ENCODE measurements at regions not wholly inside any gene's neighbourhood (a gene's known extent, or its start where the extent isn't known, plus 50 kb on each side); places are given as distances from the start of the nearest gene placed in this dataset.

GRCh38 chr5:165642366-165642765 is 2136.9 kb downstream of the MAT2B start:
- Mint-ChIP-seq H3K27ac (no peak overlapping the region), H3K4me1 (no peaks in the 10 kb centered on the region), H3K9me3 (no peaks in the 10 kb centered on the region), H3K27me3 (no peaks in the 10 kb centered on the region), H3K4me3 (no peak overlapping the region), H3K36me3 (no peaks in the 10 kb centered on the region)

GRCh38 chr5:165665735-165666400 is 2160.4 kb downstream of the MAT2B start:
- no peak overlapping the region for H3K27ac Mint-ChIP-seq
- no peaks in the 10 kb centered on the region for H3K36me3 Mint-ChIP-seq
- H3K9me3 Mint-ChIP-seq: peaks cover 7% of the 10 kb centered on the region
- H3K27me3 Mint-ChIP-seq: no peaks in the 10 kb centered on the region
- no peak overlapping the region for H3K4me3 Mint-ChIP-seq
- no peaks in the 10 kb centered on the region for H3K4me1 Mint-ChIP-seq

GRCh38 chr5:165673499-165673898 is 2168.1 kb downstream of the MAT2B start:
- H3K4me1 Mint-ChIP-seq: no peaks in the 10 kb centered on the region
- H3K36me3 Mint-ChIP-seq: no peaks in the 10 kb centered on the region
- no peak overlapping the region for H3K27ac Mint-ChIP-seq
- H3K4me3 Mint-ChIP-seq: no peak overlapping the region
- H3K27me3 Mint-ChIP-seq: no peaks in the 10 kb centered on the region
- peaks cover 6% of the 10 kb centered on the region for H3K9me3 Mint-ChIP-seq

- no peaks in the 10 kb centered on the region for H3K27me3 Mint-ChIP-seq
- no peaks in the 10 kb centered on the region for H3K36me3 Mint-ChIP-seq
- no peaks in the 10 kb centered on the region for H3K4me1 Mint-ChIP-seq
- H3K9me3 Mint-ChIP-seq: peaks cover 10% of the 10 kb centered on the region
- no peak overlapping the region for H3K27ac Mint-ChIP-seq
- H3K4me3 Mint-ChIP-seq: no peak overlapping the region
These were observed 2190.4 kb downstream of the MAT2B start for GRCh38 chr5:165695796-165696195.

GRCh38 chr5:165705960-165706359 is 2200.5 kb downstream of the MAT2B start:
- Mint-ChIP-seq H3K9me3 (no peaks in the 10 kb centered on the region), H3K36me3 (no peaks in the 10 kb centered on the region), H3K27ac (no peak overlapping the region), H3K4me3 (no peak overlapping the region), H3K4me1 (no peaks in the 10 kb centered on the region), H3K27me3 (no peaks in the 10 kb centered on the region)

- Mint-ChIP-seq H3K27me3 (no peaks in the 10 kb centered on the region), H3K4me3 (no peak overlapping the region), H3K9me3 (no peaks in the 10 kb centered on the region), H3K4me1 (no peaks in the 10 kb centered on the region), H3K36me3 (no peaks in the 10 kb centered on the region), H3K27ac (no peak overlapping the region)
These were observed 2206.6 kb downstream of the MAT2B start for GRCh38 chr5:165712011-165712410.

GRCh38 chr5:165714598-165714997 is 2209.2 kb downstream of the MAT2B start:
- Mint-ChIP-seq H3K27me3 (no peaks in the 10 kb centered on the region), H3K27ac (no peak overlapping the region), H3K9me3 (peaks cover 8% of the 10 kb centered on the region)

GRCh38 chr5:165720901-165721300 is 2215.5 kb downstream of the MAT2B start:
- H3K27me3 Mint-ChIP-seq: no peaks in the 10 kb centered on the region
- H3K27ac Mint-ChIP-seq: no peak overlapping the region
- no peaks in the 10 kb centered on the region for H3K36me3 Mint-ChIP-seq
- H3K9me3 Mint-ChIP-seq: peaks cover 8% of the 10 kb centered on the region
- no peak overlapping the region for H3K4me3 Mint-ChIP-seq
- no peaks in the 10 kb centered on the region for H3K4me1 Mint-ChIP-seq

More at GRCh38 chr5:165714598-165714997, 2209.2 kb downstream of the MAT2B start:
- Mint-ChIP-seq H3K36me3 (no peaks in the 10 kb centered on the region), H3K4me1 (no peaks in the 10 kb centered on the region), H3K4me3 (no peak overlapping the region)

GRCh38 chr5:165722401-165722800 is 2217.0 kb downstream of the MAT2B start:
- Mint-ChIP-seq H3K36me3 (no peaks in the 10 kb centered on the region), H3K9me3 (peaks cover 8% of the 10 kb centered on the region), H3K4me3 (no peak overlapping the region), H3K27ac (no peak overlapping the region), H3K4me1 (no peaks in the 10 kb centered on the region), H3K27me3 (no peaks in the 10 kb centered on the region)

GRCh38 chr5:165723931-165724330 is 2218.5 kb downstream of the MAT2B start:
- peaks cover 6% of the 10 kb centered on the region for H3K9me3 Mint-ChIP-seq
- no peaks in the 10 kb centered on the region for H3K36me3 Mint-ChIP-seq

GRCh38 chr5:165728425-165728824 is 2223.0 kb downstream of the MAT2B start:
- Mint-ChIP-seq H3K4me1 (no peaks in the 10 kb centered on the region), H3K36me3 (no peaks in the 10 kb centered on the region), H3K4me3 (no peak overlapping the region), H3K9me3 (peaks cover 4% of the 10 kb centered on the region), H3K27ac (no peak overlapping the region), H3K27me3 (no peaks in the 10 kb centered on the region)

More at GRCh38 chr5:165723931-165724330, 2218.5 kb downstream of the MAT2B start:
- no peak overlapping the region for H3K4me3 Mint-ChIP-seq
- H3K27ac Mint-ChIP-seq: no peak overlapping the region
- no peaks in the 10 kb centered on the region for H3K27me3 Mint-ChIP-seq
- no peaks in the 10 kb centered on the region for H3K4me1 Mint-ChIP-seq

- H3K9me3 Mint-ChIP-seq: peaks cover under 1% of the 10 kb centered on the region
- H3K4me3 Mint-ChIP-seq: no peak overlapping the region
These were observed 2230.0 kb downstream of the MAT2B start for GRCh38 chr5:165735388-165735787.

GRCh38 chr5:165739079-165739741 is 2233.8 kb downstream of the MAT2B start:
- H3K27ac Mint-ChIP-seq: no peak overlapping the region
- no peaks in the 10 kb centered on the region for H3K27me3 Mint-ChIP-seq
- H3K36me3 Mint-ChIP-seq: no peaks in the 10 kb centered on the region
- H3K4me1 Mint-ChIP-seq: no peaks in the 10 kb centered on the region
- H3K4me3 Mint-ChIP-seq: no peak overlapping the region
- peaks cover 4% of the 10 kb centered on the region for H3K9me3 Mint-ChIP-seq

More at GRCh38 chr5:165735388-165735787, 2230.0 kb downstream of the MAT2B start:
- Mint-ChIP-seq H3K36me3 (no peaks in the 10 kb centered on the region), H3K4me1 (no peaks in the 10 kb centered on the region), H3K27me3 (no peaks in the 10 kb centered on the region), H3K27ac (no peak overlapping the region)

GRCh38 chr5:165757791-165758190 is 2252.4 kb downstream of the MAT2B start:
- no peaks in the 10 kb centered on the region for H3K36me3 Mint-ChIP-seq
- H3K27me3 Mint-ChIP-seq: no peaks in the 10 kb centered on the region
- peaks cover 7% of the 10 kb centered on the region for H3K9me3 Mint-ChIP-seq
- no peaks in the 10 kb centered on the region for H3K4me1 Mint-ChIP-seq
- H3K27ac Mint-ChIP-seq: no peak overlapping the region
- H3K4me3 Mint-ChIP-seq: no peak overlapping the region

- no peaks in the 10 kb centered on the region for H3K36me3 Mint-ChIP-seq
- H3K4me1 Mint-ChIP-seq: no peaks in the 10 kb centered on the region
- peaks cover 6% of the 10 kb centered on the region for H3K9me3 Mint-ChIP-seq
- no peak overlapping the region for H3K27ac Mint-ChIP-seq
- H3K27me3 Mint-ChIP-seq: no peaks in the 10 kb centered on the region
- no peak overlapping the region for H3K4me3 Mint-ChIP-seq
These were observed 2269.7 kb downstream of the MAT2B start for GRCh38 chr5:165775111-165775510.

- H3K27me3 Mint-ChIP-seq: no peaks in the 10 kb centered on the region
- H3K9me3 Mint-ChIP-seq: peaks cover 7% of the 10 kb centered on the region
- no peak overlapping the region for H3K27ac Mint-ChIP-seq
- no peaks in the 10 kb centered on the region for H3K4me1 Mint-ChIP-seq
- no peaks in the 10 kb centered on the region for H3K36me3 Mint-ChIP-seq
- no peak overlapping the region for H3K4me3 Mint-ChIP-seq
These were observed 2274.1 kb downstream of the MAT2B start for GRCh38 chr5:165779505-165779904.
